Coronary artery (tissue), 2 donors: ENCODE measurements at regions not wholly inside any gene's neighbourhood (a gene's known extent, or its start where the extent isn't known, plus 50 kb on each side); places are given as distances from the start of the nearest gene placed in this dataset.

Experiments used
- DNase-seq: peaks from one replicate; pipeline ENCODE4 v3.0.0-alpha.2; 2017; ENCODE audit warnings: low spot score
- H3K27ac ChIP-seq, 2 donors: fragments of 200-600 bp; sonication (generic); one replicate each; pipeline ENCODE4 v1.5.1; 2016 to 2019
- H3K4me3 ChIP-seq: fragments of 200-600 bp; sonication (generic); 2 replicates; pipeline ENCODE4 v1.5.1; 2016; ENCODE audit warnings: mild to moderate bottlenecking, moderate library complexity
- TF ChIP-seq, protein P1 (sequence below): fragments of 200-600 bp; sonication (generic); IDR thresholded peaks from one replicate; pipeline ENCODE4 v1.5.1; 2019; ENCODE audit warnings: antibody characterized with exemption

GRCh38 chr1:34529935-34530859 lies 224.7 kb upstream of the GJB5 start:
- TF ChIP-seq, protein P1, sequence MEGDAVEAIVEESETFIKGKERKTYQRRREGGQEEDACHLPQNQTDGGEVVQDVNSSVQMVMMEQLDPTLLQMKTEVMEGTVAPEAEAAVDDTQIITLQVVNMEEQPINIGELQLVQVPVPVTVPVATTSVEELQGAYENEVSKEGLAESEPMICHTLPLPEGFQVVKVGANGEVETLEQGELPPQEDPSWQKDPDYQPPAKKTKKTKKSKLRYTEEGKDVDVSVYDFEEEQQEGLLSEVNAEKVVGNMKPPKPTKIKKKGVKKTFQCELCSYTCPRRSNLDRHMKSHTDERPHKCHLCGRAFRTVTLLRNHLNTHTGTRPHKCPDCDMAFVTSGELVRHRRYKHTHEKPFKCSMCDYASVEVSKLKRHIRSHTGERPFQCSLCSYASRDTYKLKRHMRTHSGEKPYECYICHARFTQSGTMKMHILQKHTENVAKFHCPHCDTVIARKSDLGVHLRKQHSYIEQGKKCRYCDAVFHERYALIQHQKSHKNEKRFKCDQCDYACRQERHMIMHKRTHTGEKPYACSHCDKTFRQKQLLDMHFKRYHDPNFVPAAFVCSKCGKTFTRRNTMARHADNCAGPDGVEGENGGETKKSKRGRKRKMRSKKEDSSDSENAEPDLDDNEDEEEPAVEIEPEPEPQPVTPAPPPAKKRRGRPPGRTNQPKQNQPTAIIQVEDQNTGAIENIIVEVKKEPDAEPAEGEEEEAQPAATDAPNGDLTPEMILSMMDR, result no peak
- DNase-seq, result no peak
- Histone ChIP-seq H3K4me3 (no peak overlapping the region), H3K27ac (no peak overlapping the region)

GRCh38 chr1:34532113-34532512 lies 222.7 kb upstream of the GJB5 start:
- TF ChIP-seq, protein P1, result no peak
- H3K27ac ChIP-seq, result no peak overlapping the region
- H3K4me3 ChIP-seq, result no peak overlapping the region
- no peak for DNase-seq

DNA sequence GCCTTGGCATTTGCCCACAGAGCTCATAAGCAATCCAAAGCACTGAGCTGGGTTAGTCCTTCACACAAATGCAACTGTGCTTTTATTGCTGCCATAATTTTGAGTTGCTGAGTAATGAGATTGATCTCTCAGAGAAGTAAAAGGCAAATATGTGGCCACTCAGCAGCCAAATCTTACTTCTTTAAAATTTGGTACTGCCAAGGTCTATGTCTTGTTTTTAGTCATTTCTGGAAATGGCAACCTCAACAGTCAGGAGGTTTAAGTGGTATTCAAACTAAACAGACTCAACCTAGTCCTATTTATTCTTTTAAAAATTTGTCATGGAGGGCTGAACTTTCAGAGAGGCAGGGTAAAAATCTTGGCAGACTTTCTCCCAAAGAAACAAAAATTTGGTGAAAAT lies 216.4 kb upstream of the GJB5 start:
- Histone ChIP-seq H3K27ac (no peak overlapping the region), H3K4me3 (no peak overlapping the region)
- TF ChIP-seq, protein P1, result no peak
- no peak for DNase-seq

- TF ChIP-seq, protein P1, result no peak
- DNase-seq, result no peak
- H3K4me3 ChIP-seq, result no peak overlapping the region
- H3K27ac ChIP-seq, result no peak overlapping the region
Measured at GRCh38 chr1:34547046-34547674, 207.7 kb upstream of the GJB5 start.

DNA sequence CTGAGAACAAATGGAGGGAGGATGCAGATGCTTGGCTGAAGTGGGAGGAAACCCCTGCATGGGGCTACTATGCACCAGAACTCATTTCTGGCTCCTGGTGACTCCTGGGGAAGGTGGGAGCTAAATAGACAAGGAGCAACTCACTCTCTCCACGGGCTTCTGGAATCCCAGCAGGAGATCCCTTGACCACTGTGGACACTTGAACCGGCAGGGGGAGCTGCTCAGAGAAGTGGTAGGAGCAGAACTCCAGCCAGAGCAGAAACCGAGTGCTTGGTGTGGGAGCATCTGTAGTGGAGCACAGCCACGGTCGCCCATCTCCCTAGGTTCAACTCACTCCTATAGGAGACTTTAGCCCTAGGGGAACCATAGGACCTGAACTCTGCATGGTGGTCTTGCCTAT lies 205.6 kb upstream of the GJB5 start:
- TF ChIP-seq, protein P1, result no peak
- DNase-seq, result no peak
- Histone ChIP-seq H3K27ac (no peak overlapping the region), H3K4me3 (no peak overlapping the region)

GRCh38 chr1:34578306-34578705 lies 176.5 kb upstream of the GJB5 start:
- Histone ChIP-seq H3K27ac (no peak overlapping the region), H3K4me3 (no peak overlapping the region)
- DNase-seq, result no peak
- TF ChIP-seq, protein P1, result no peak
